ENCODE measurements at regions not wholly inside any gene's neighbourhood (a gene's known extent, or its start where the extent isn't known, plus 50 kb on each side); places are given as distances from the start of the nearest gene placed in this dataset.

- H4K5ac ChIP-seq (ENCODE audit: insufficient read length, low read depth, low read length), result no peak overlapping the region
- no peak overlapping the region for H2BK5ac ChIP-seq (ENCODE audit: low read depth, low read length)
- no peak overlapping the region for H3K4ac ChIP-seq (replicated peaks; ENCODE audit: insufficient read length, low read depth, low read length)
- no peak overlapping the region for H3K14ac ChIP-seq (ENCODE audit: insufficient read length)
- no peaks in the 10 kb centered on the region for H3K79me1 ChIP-seq (ENCODE audit: low read depth, low read length)
- H3K4me1 ChIP-seq (replicated peaks in 1 of 4; ENCODE audit: control insufficient read depth in 3 of 4, insufficient read depth in 4 of 4, low read length in 3 of 4), result no peaks in the 10 kb centered on the region
- no peak overlapping the region for H2BK20ac ChIP-seq (ENCODE audit: low read length)
- no peak overlapping the region for H3K18ac ChIP-seq (ENCODE audit: extremely low read depth, low read length)
- POLR2A ChIA-PET (ENCODE audit: partially characterized antibody), result no interaction called here
- H2BK120ac ChIP-seq (replicated peaks; ENCODE audit: low read depth, low read length), result no peak overlapping the region
- H2AFZ ChIP-seq (ENCODE audit: low read length), result no peak overlapping the region
- H3K36me3 ChIP-seq (ENCODE audit: control insufficient read depth in 2 of 4, insufficient read depth in 4 of 4, low read length in 3 of 4), result no peaks in the 10 kb centered on the region
- no peak overlapping the region for H2BK15ac ChIP-seq (ENCODE audit: low read length)
- H2AK5ac ChIP-seq (ENCODE audit: low read depth, low read length), result no peak overlapping the region
- H3K23ac ChIP-seq (ENCODE audit: insufficient read length), result no peak overlapping the region
- peak in 2 of 3 experiments; percentile 20 to 49; a peak in 2 of 4 replicates for TF ChIP-seq CTCF (IDR thresholded peaks at IDR 0.05; ENCODE audit: control extremely low read depth in 1 of 3, insufficient read depth in 1 of 3, low read depth in 1 of 3, low read length in 3 of 3)
- TF ChIP-seq ASH2L (IDR thresholded peaks at IDR 0.05; ENCODE audit: low read length), result no peak
- TF ChIP-seq RAD21 (IDR thresholded peaks at IDR 0.05 in 1 of 2, conservative IDR thresholded peaks at IDR 0.05 in 1 of 2; ENCODE audit: low read depth in 2 of 2, low read length in 2 of 2), result peak in 1 of 2 experiments; percentile 37; a peak in 1 of 4 replicates
- H3K9ac ChIP-seq (replicated peaks in 1 of 4; ENCODE audit: extremely low read depth in 1 of 4, low read depth in 3 of 4, low read length in 3 of 4), result no peak overlapping the region
- DNase-seq (ENCODE audit: low read depth in 1 of 2, low spot score in 2 of 2) (no peak), FAIRE-seq (no peak)
- no peaks in the 10 kb centered on the region for H3K27me3 ChIP-seq (replicated peaks in 1 of 4; ENCODE audit: control insufficient read depth in 3 of 4, extremely low read depth in 1 of 4, insufficient read depth in 3 of 4, low read length in 3 of 4)
- no peak overlapping the region for H3K27ac ChIP-seq (ENCODE audit: low read depth, low read length)
- no peak overlapping the region for H3K4me3 ChIP-seq (ENCODE audit: extremely low read depth in 1 of 4, insufficient read depth in 2 of 4, low read depth in 3 of 4, low read length in 4 of 4)
- no peaks in the 10 kb centered on the region for H3K79me2 ChIP-seq (ENCODE audit: control insufficient read depth in 1 of 2, insufficient read depth in 2 of 2, low read length in 2 of 2)
- no peak overlapping the region for H3K56ac ChIP-seq (replicated peaks; ENCODE audit: insufficient read length, low read depth, low read length)
- CTCF ChIA-PET (ENCODE audit: partially characterized antibody), result no interaction called here
- no peak overlapping the region for H4K91ac ChIP-seq (replicated peaks; ENCODE audit: insufficient read length, low read length)
- no peak overlapping the region for H3K4me2 ChIP-seq (ENCODE audit: insufficient read depth in 1 of 2, low read depth in 2 of 2, low read length in 2 of 2)
- H2BK12ac ChIP-seq (ENCODE audit: low read depth, low read length), result no peak overlapping the region
- H3K23me2 ChIP-seq (ENCODE audit: low read depth, low read length), result no peaks in the 10 kb centered on the region
- H4K20me1 ChIP-seq (replicated peaks in 1 of 2; ENCODE audit: control insufficient read depth in 1 of 2, insufficient read depth in 2 of 2, low read length in 2 of 2), result no peaks in the 10 kb centered on the region
- 89% methylated on average over 1 of the region's 1 CpG; no CpG with 5 or more reads in 1 of the 2 experiments for WGBS, 2 experiments (ENCODE audit: extremely low coverage in 1 of 2, insufficient coverage in 1 of 2, insufficient read length in 1 of 2, insufficient replicate concordance in 2 of 2, low coverage in 1 of 2, low lambda C conversion rate in 2 of 2, missing lambda C conversion rate in 1 of 2)
- no peaks in the 10 kb centered on the region for H3K9me3 ChIP-seq (ENCODE audit: insufficient read depth in 2 of 2, low read depth in 1 of 2, low read length in 1 of 2)
- no peak overlapping the region for H4K8ac ChIP-seq (ENCODE audit: extremely low read depth, insufficient read depth, low read length)
These were observed 163.2 kb downstream of the RELL1 start for GRCh38 chr4:37522996-37523395.

All from H1 (cell line).